GM23248 (cell line): ENCODE measurements at regions not wholly inside any gene's neighbourhood (a gene's known extent, or its start where the extent isn't known, plus 50 kb on each side); places are given as distances from the start of the nearest gene placed in this dataset.

Experiments used
- EZH2 ChIP-seq: fragments of 200-600 bp; sonication (generic); IDR thresholded peaks from 2 replicates; pipeline ENCODE4 v1.6.1; 2018; ENCODE audit warnings: antibody characterized with exemption, mild to moderate bottlenecking; ENCODE audit not compliant: insufficient read depth, poor library complexity, severe bottlenecking
- EZH2phosphoT487 ChIP-seq: fragments of 200-600 bp; sonication (generic); IDR thresholded peaks from 2 replicates; pipeline ENCODE4 v1.6.1; 2018; ENCODE audit warnings: antibody characterized with exemption, moderate library complexity, mild to moderate bottlenecking, low read depth; ENCODE audit not compliant: insufficient read depth

GRCh38 chr5:68464424-68464823, 248.9 kb downstream of the PIK3R1 start:
- TF ChIP-seq EZH2phosphoT487 (no peak), EZH2 (no peak)
